ENCODE measurements at regions not wholly inside any gene's neighbourhood (a gene's known extent, or its start where the extent isn't known, plus 50 kb on each side); places are given as distances from the start of the nearest gene placed in this dataset.

DNA sequence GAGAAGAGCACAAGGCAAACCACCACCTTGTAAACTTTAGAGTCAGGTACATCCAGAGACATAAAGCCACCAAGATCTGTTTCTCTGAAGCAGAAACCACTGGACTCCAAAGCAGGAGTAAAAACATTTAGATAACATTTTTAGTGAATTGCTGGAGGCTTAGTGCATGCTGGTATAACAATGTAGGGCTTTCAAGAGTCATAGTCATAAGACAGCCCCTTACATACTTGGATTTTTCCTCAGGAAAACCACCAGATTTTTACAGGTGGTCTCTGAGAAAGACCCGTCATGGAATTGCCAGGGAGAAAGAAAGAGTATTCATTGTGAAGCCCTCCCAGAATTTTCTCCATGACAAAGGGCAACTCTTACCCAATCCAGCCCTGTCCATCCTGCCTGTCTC, 434.5 kb upstream of the NAALADL2 start:
- TF ChIP-seq CTCF (IDR thresholded peaks at IDR 0.05; ENCODE audit: low read depth, low read length, poor library complexity, severe bottlenecking), result no peak
- no peak for TF ChIP-seq EZH2phosphoT487 (IDR thresholded peaks at IDR 0.05; ENCODE audit: borderline replicate concordance, low read length)
